Glutamatergic neuron (in vitro differentiated cells): ENCODE measurements at regions not wholly inside any gene's neighbourhood (a gene's known extent, or its start where the extent isn't known, plus 50 kb on each side); places are given as distances from the start of the nearest gene placed in this dataset.
A peak's percentile ranks its signal among the peaks of the same experiment; 100 is the strongest.

ENCODE experiments used
- DNase-seq: peaks from one replicate; pipeline ENCODE4 v3.0.0; 2022
- H3K27ac Mint-ChIP-seq: one replicate; pipeline ENCODE4 v1.8.0; 2020; ENCODE audit warnings: mild to moderate bottlenecking, mixed read lengths, inconsistent platforms; ENCODE audit not compliant: unreplicated experiment
- H3K27me3 Mint-ChIP-seq: one replicate; pipeline ENCODE4 v1.8.0; 2020; ENCODE audit warnings: mild to moderate bottlenecking, moderate library complexity, mixed read lengths, inconsistent platforms; ENCODE audit not compliant: unreplicated experiment
- H3K36me3 Mint-ChIP-seq: one replicate; pipeline ENCODE4 v1.8.0; 2020; ENCODE audit warnings: mild to moderate bottlenecking, mixed read lengths, inconsistent platforms; ENCODE audit not compliant: unreplicated experiment
- H3K4me1 Mint-ChIP-seq: one replicate; pipeline ENCODE4 v1.8.0; 2020; ENCODE audit warnings: mild to moderate bottlenecking, low read depth, mixed read lengths, inconsistent platforms; ENCODE audit not compliant: unreplicated experiment
- H3K4me3 Mint-ChIP-seq: one replicate; pipeline ENCODE4 v1.8.0; 2020; ENCODE audit warnings: mild to moderate bottlenecking, mixed read lengths, inconsistent platforms; ENCODE audit not compliant: unreplicated experiment
- H3K9me3 Mint-ChIP-seq: one replicate; pipeline ENCODE4 v1.8.0; 2020; ENCODE audit warnings: mild to moderate bottlenecking, moderate library complexity, mixed read lengths, inconsistent platforms; ENCODE audit not compliant: unreplicated experiment
- CTCF ChIP-seq: fragments of 200-600 bp; sonication (generic); IDR thresholded peaks from one replicate; pipeline ENCODE4 v1.5.0; 2021; ENCODE audit not compliant: partially characterized antibody, unreplicated experiment

DNA sequence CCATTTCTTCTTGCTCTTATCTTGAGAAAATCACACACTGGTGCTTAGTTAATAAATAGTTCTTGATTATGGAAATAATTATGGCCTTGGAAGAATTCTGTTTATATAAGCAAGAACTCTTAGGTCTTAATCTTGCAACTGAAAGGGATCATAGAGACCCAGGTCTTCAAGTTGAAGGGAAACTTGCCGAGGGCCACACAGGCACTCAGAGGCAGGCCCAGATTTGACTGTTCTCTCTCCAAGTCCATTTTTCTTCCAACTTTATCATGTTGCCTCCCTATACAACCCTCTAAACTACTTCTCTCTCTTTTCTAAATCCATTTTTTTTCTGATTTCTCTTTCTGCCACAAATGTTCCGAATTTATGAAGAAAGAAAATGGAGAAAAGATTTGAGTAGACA is 94.5 kb upstream of the RMDN2 start:
- Mint-ChIP-seq H3K27me3 (peaks cover 2% of the 10 kb centered on the region), H3K36me3 (no peaks in the 10 kb centered on the region), H3K27ac (no peak overlapping the region), H3K9me3 (no peaks in the 10 kb centered on the region), H3K4me1 (peaks cover 18% of the 10 kb centered on the region), H3K4me3 (no peak overlapping the region)
- no peak for DNase-seq
- TF ChIP-seq CTCF = no peak

- no peak overlapping the region for H3K27ac Mint-ChIP-seq
- no peak for DNase-seq
These were observed 93.9 kb upstream of the RMDN2 start for GRCh38 chr2:37831081-37831780.

GRCh38 chr2:37832590-37833197 is 92.4 kb upstream of the RMDN2 start:
- no peaks in the 10 kb centered on the region for H3K36me3 Mint-ChIP-seq
- peaks cover 18% of the 10 kb centered on the region for H3K4me1 Mint-ChIP-seq
- peak; percentile 92 for DNase-seq
- no peak overlapping the region for H3K27ac Mint-ChIP-seq
- no peak overlapping the region for H3K4me3 Mint-ChIP-seq
- no peaks in the 10 kb centered on the region for H3K9me3 Mint-ChIP-seq
- H3K27me3 Mint-ChIP-seq = peaks cover 2% of the 10 kb centered on the region
- TF ChIP-seq CTCF = peak; percentile 57

More at GRCh38 chr2:37831081-37831780, 93.9 kb upstream of the RMDN2 start:
- no peak for TF ChIP-seq CTCF
- Mint-ChIP-seq H3K9me3 (no peaks in the 10 kb centered on the region), H3K4me3 (no peak overlapping the region), H3K27me3 (peaks cover 2% of the 10 kb centered on the region), H3K4me1 (peaks cover 18% of the 10 kb centered on the region), H3K36me3 (no peaks in the 10 kb centered on the region)

- Mint-ChIP-seq H3K4me3 (no peak overlapping the region), H3K9me3 (no peaks in the 10 kb centered on the region), H3K36me3 (no peaks in the 10 kb centered on the region), H3K4me1 (peaks cover 17% of the 10 kb centered on the region), H3K27ac (no peak overlapping the region), H3K27me3 (peaks cover 5% of the 10 kb centered on the region)
- no peak for DNase-seq
- TF ChIP-seq CTCF = no peak
These were observed 91.7 kb upstream of the RMDN2 start for GRCh38 chr2:37833423-37833822.

DNA sequence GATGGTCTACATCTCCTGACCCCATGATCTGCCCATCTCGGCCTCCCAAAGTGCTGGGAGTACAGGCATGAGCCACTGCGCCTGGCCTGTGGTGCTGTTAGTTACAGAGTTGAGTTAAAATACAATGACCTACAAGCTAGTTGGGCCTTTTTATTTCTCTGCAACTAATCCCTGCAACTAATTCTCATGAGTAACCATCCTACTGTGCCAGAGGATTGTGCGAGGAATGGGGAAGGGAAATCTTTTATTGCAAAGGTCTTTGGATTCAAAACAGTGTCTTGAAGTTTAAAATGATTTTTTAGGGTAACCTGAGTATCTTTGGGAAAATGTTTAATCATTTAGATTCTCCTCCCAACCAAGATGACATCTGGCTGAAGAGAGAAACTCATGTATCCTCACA is 88.8 kb upstream of the RMDN2 start:
- Mint-ChIP-seq H3K36me3 (no peaks in the 10 kb centered on the region), H3K4me1 (peaks cover 13% of the 10 kb centered on the region), H3K27me3 (peaks cover 5% of the 10 kb centered on the region), H3K27ac (no peak overlapping the region), H3K9me3 (no peaks in the 10 kb centered on the region), H3K4me3 (no peak overlapping the region)
- TF ChIP-seq CTCF = no peak
- DNase-seq = no peak
